GM18498 (cell line): ENCODE measurements at regions not wholly inside any gene's neighbourhood (a gene's known extent, or its start where the extent isn't known, plus 50 kb on each side); places are given as distances from the start of the nearest gene placed in this dataset.
"Not testable (repeated sequence)": the region's sequence is repeated elsewhere in the genome, so short reads cannot be mapped to it uniquely, and the experiment has no call there.

Experiments
- ATAC-seq: cut with Tn5 transposase; IDR thresholded peaks from one replicate; pipeline ENCODE4 v1.9.1; 2021; ENCODE audit warnings: mild to moderate bottlenecking, moderate library complexity; ENCODE audit not compliant: unreplicated experiment

GRCh38 chr15:39396979-39397615 lies 183.8 kb upstream of the THBS1 start:
- ATAC-seq: no peak

GRCh38 chr15:39397883-39398282 lies 183.0 kb upstream of the THBS1 start:
- peak; percentile 68 for ATAC-seq

GRCh38 chr15:39399600-39399999 lies 181.3 kb upstream of the THBS1 start:
- ATAC-seq: no peak

GRCh38 chr15:39400002-39400401 lies 180.9 kb upstream of the THBS1 start:
- ATAC-seq: no peak

- ATAC-seq: no peak
Measured at GRCh38 chr15:39400821-39401550, 179.9 kb upstream of the THBS1 start.

GRCh38 chr15:39403640-39404117 lies 177.2 kb upstream of the THBS1 start:
- ATAC-seq: no peak

GRCh38 chr15:39404767-39405181 lies 176.1 kb upstream of the THBS1 start:
- ATAC-seq: no peak

GRCh38 chr15:39406485-39406884 lies 174.4 kb upstream of the THBS1 start:
- peak; percentile 80 for ATAC-seq

- ATAC-seq: no peak
Measured at GRCh38 chr15:39407116-39407515, 173.8 kb upstream of the THBS1 start.

- ATAC-seq: no peak
Measured at GRCh38 chr15:39409876-39410530, 170.9 kb upstream of the THBS1 start.

- peak; percentile 94 for ATAC-seq
Measured at GRCh38 chr15:39411102-39411989, 169.5 kb upstream of the THBS1 start.

GRCh38 chr15:39413558-39413957 lies 167.3 kb upstream of the THBS1 start:
- no peak for ATAC-seq

- ATAC-seq: no peak
Measured at GRCh38 chr15:39414201-39414600, 166.7 kb upstream of the THBS1 start.

GRCh38 chr15:39415634-39416033 lies 165.2 kb upstream of the THBS1 start:
- ATAC-seq: no peak

GRCh38 chr15:39416258-39416657 lies 164.6 kb upstream of the THBS1 start:
- ATAC-seq: no peak

GRCh38 chr15:39417366-39418134 lies 163.3 kb upstream of the THBS1 start:
- ATAC-seq: no peak

GRCh38 chr15:39419651-39420050 lies 161.2 kb upstream of the THBS1 start:
- ATAC-seq: no peak

GRCh38 chr15:39420123-39420852 lies 160.6 kb upstream of the THBS1 start:
- not testable (repeated sequence) for ATAC-seq

GRCh38 chr15:39420853-39421192 lies 160.1 kb upstream of the THBS1 start:
- not testable (repeated sequence) for ATAC-seq
